AG09309 (cell line): ENCODE measurements at regions not wholly inside any gene's neighbourhood (a gene's known extent, or its start where the extent isn't known, plus 50 kb on each side); places are given as distances from the start of the nearest gene placed in this dataset.

Experiments
- DNase-seq: peaks from one replicate; pipeline ENCODE4 v3.0.0-alpha.2; 2010; ENCODE audit warnings: low read depth
- H3K4me3 ChIP-seq: 2 replicates; pipeline ENCODE4 v1.5.1; 2011; ENCODE audit warnings: mild to moderate bottlenecking, low read depth, low read length, moderate library complexity; ENCODE audit not compliant: control insufficient read depth
- CTCF ChIP-seq: IDR thresholded peaks from 2 replicates; pipeline ENCODE4 v1.5.1; 2011; ENCODE audit warnings: mild to moderate bottlenecking, low read depth, low read length, inconsistent platforms; ENCODE audit not compliant: insufficient read depth, control insufficient read depth; ENCODE audit errors: missing control alignments

- no peak for DNase-seq
- H3K4me3 ChIP-seq: no peak overlapping the region
- TF ChIP-seq CTCF: no peak
Measured at GRCh38 chr4:171007618-171008390, 805.4 kb upstream of the GALNTL6 start.

- DNase-seq: no peak
- no peak for TF ChIP-seq CTCF
- H3K4me3 ChIP-seq: no peak overlapping the region
Measured at GRCh38 chr4:171002246-171002645, 811.0 kb upstream of the GALNTL6 start.

DNA sequence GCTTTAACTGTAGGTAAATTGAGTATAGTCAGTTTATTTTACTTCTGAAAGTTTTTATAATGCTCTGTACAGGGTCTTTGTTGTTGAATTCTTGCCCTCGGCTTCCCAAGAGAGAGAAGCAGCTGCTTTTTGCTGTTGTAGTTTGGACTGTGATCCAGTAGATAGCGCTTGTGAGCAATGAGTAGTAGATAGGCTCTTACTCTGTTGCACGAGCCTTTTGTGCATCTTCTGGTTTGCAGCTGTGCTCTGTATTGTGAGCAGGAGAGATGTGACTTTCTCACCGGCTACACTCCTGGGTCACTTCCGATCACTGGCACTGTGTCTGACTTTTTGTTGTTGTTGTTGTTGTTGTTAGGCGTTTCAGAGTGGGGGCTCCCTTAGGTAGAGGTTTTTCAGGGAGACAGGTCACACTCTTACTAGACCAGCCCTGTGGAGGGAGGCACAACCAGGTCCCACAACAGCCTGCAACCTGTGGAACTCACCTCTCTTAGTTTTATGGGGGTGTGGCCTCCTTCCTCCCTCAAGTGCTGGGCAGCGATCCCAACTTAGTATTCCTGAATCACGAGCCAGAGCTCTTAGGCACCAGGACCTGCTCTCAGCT lies 822.1 kb upstream of the GALNTL6 start:
- TF ChIP-seq CTCF: no peak
- no peak overlapping the region for H3K4me3 ChIP-seq
- DNase-seq: no peak

- DNase-seq: no peak
- no peak for TF ChIP-seq CTCF
- no peak overlapping the region for H3K4me3 ChIP-seq
Measured at GRCh38 chr4:170988446-170988845, 824.8 kb upstream of the GALNTL6 start.

DNA sequence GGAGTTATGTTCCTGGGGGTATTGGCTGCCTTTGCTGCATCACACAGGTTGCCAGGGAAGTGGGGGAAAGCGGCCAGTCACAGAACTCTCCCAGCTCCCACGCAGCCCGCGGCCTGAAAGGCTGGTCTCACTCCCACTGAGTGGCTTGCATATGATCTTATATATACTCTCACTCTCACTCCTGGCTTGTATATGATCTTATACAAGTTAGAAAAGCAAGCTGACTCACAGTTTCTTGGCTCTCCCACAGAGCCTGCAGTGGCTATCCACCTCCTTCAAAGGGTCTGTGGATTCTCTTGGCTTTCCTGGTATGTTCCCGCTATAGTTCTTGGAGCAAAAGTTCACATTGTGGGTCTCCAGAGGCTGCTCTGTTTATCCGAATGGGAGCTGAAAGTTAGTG lies 833.5 kb upstream of the GALNTL6 start:
- TF ChIP-seq CTCF: no peak
- no peak for DNase-seq
- no peak overlapping the region for H3K4me3 ChIP-seq

- H3K4me3 ChIP-seq: no peak overlapping the region
- TF ChIP-seq CTCF: no peak
- DNase-seq: no peak
Measured at GRCh38 chr4:170978990-170979389, 834.2 kb upstream of the GALNTL6 start.

GRCh38 chr4:170949084-170949483 lies 859.3 kb upstream of the AADAT start:
- no peak for TF ChIP-seq CTCF
- no peak overlapping the region for H3K4me3 ChIP-seq
- DNase-seq: no peak
